Tongue (tissue), 1 donor: ENCODE measurements at regions not wholly inside any gene's neighbourhood (a gene's known extent, or its start where the extent isn't known, plus 50 kb on each side); places are given as distances from the start of the nearest gene placed in this dataset.

Experiments
- DNase-seq: peaks from one replicate; pipeline ENCODE4 v3.0.0-alpha.2; 2015

DNA sequence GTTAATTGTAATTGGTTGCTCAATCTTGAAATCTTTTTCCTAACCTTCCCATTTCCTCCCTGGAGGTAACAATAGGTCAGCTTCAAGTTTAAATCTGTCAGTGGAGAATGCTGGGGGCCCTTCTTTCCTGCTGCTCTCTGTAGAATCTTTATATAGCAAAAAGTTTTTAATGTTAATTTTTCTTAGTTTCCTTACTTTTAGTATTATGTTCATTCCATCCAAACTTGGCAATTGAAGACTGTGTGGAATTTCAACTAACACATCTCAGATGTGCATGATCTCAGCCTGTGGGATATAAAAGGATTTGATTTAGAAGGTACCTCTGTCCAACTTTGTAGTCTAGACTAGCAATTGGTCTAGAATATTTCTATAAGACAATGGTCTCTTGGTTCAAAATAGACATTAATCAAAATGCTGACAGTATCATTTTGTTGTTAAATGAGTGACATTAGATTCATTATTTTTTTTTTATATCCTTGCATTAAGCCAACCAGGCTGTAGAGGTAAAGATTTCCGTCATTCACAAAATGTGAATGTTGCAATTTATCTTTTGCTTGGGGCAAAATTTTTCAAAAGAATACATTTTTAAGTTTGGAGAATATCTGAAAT lies 100.4 kb upstream of the SEMA3A start:
- peak; percentile 55 for DNase-seq

GRCh38 chr7:84294391-84294790 lies 99.8 kb upstream of the SEMA3A start:
- DNase-seq, result no peak

DNA sequence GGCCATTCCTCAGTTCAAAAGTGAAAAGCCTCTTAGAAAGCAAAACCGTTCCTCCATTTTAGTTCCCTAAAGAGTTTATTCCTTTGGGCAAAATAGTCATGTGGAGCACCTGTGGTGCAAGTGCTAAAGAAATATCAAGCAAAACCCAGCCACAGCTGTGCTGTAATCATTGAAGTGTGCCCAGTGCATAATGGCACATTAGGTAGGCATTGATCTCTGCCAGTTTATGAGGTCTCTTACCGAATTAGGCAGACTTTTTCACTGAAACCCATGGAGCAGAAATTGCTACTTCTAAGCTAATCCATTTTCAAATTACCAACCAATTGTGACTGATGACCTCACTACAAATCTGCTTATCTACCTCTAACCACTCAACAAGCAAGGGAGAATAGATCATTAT lies 97.2 kb upstream of the SEMA3A start:
- DNase-seq, result no peak

DNA sequence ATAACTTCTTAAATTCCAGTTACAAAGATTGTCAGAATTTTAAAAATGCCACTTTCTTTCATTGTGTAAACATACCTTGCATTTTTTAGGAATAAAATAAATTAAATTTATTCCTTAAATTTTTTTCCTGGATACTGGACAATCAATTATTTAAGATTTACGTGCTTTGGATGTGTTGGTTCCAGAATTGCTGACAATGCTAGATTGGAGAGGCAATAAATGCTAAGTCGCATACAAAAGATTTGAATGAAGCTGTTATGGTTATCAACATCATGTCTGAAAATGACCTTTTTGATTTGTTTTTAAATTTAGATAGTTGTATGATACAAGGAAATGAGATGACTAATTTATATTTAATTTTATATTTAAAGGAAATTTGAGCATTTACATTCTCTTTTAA lies 89.2 kb upstream of the SEMA3A start:
- no peak for DNase-seq

GRCh38 chr7:84281518-84281917 lies 86.9 kb upstream of the SEMA3A start:
- no peak for DNase-seq

DNA sequence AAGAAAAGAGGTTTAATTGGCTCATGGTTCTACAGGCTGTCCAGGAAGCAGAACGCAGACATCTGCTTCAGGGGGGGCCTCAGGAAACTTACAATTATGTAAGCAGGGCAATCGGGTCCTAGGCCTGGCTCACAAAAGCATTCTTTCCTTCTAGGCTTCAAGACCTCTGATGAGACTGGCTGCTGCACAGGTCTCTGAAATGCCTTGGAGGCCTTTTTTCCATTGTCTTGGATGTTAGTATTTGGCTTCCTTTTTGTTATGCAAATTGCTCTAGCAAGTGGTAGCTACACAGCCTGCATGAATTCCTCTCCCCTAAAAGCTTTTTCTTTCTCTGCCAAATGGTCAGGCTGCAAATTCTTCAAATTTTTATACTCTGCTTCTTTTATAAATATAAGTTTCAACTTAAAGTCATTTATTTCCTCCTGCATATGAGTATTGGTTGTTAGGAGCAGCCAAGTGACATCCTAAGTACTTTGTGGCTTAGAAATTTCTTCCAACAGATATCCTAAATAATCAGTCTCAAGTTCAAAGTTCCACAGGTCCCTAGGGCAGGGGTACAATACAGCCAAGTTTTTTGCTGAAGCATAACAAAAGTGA lies 83.1 kb upstream of the SEMA3A start:
- DNase-seq, result no peak

DNA sequence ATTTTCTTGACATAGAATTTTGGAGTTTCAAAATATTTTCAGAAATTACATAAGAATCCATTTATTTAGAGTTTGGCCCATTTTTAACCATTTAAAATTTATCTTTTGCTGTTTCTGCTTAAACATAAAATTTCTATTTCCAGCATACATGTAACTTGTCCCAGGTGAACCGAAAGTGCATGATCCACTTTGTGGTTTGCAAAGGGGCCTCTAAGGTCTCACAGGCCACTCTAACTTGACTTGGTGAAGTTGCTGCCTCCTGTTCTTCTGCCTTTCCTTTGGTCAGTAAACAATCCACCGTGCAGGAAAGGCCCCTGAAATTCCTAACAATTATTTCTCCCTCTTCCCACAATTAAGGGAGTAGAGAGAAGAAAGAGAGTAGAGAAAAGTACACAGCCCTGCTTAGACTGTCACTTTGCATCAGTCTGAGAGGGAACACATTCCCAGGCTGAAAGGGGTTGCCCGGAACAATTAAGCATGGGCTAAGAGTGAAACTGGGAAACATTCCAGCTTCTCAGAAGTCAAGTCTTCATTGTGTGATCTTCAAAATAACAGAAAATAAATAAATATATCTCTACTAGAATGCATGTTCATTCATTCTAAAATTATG lies 79.5 kb upstream of the SEMA3A start:
- peak; percentile 22 for DNase-seq

GRCh38 chr7:84271543-84271942 lies 77.0 kb upstream of the SEMA3A start:
- peak; percentile 15 for DNase-seq

DNA sequence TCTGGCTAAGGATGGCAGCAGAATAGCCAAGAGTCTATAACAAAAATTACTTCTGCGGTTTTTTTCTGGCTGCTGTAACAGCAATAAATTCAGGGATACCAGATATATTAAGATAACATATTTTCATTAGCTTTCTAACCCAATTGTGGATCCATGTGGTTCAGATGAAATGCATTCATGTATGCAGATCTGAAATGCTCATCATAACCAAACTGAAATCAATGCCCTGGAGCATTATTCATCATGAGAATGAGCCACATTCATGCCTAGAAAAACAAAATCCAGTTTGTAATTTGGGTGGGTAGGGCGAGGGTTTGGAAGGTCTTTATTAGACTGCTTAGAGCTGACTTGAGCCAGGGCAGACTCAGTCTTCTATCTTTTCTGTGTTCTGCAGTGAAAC lies 69.8 kb upstream of the SEMA3A start:
- no peak for DNase-seq

GRCh38 chr7:84263106-84263505 lies 68.5 kb upstream of the SEMA3A start:
- no peak for DNase-seq

- no peak for DNase-seq
Measured at GRCh38 chr7:84261509-84261908, 66.9 kb upstream of the SEMA3A start.

- DNase-seq, result no peak
Measured at GRCh38 chr7:84258628-84259027, 64.0 kb upstream of the SEMA3A start.

GRCh38 chr7:84256571-84256971 lies 62.0 kb upstream of the SEMA3A start:
- peak; percentile 16 for DNase-seq

GRCh38 chr7:84251277-84251781 lies 56.7 kb upstream of the SEMA3A start:
- DNase-seq, result peak; percentile 36

DNA sequence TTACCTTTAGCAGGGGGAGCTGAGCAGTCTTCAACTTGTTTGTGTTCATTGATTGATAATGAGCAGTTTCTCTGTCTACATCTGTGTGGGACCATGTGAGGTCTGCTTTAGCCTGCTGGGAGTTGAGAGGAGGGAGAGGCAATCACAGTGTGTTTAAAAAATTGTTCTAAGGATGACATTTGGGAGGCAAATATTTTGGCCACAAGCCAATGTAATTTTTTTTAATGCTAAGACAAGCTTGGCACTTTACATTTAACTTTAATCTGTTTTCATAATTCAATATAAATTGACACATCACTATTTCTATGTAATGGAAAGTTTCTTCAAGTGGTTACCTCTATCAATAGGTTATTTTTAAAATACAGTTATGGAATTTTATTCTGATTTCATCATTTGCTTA lies 55.9 kb upstream of the SEMA3A start:
- no peak for DNase-seq

GRCh38 chr7:84249656-84250055 lies 55.1 kb upstream of the SEMA3A start:
- no peak for DNase-seq

GRCh38 chr7:84248843-84249242 lies 54.3 kb upstream of the SEMA3A start:
- DNase-seq, result no peak

DNA sequence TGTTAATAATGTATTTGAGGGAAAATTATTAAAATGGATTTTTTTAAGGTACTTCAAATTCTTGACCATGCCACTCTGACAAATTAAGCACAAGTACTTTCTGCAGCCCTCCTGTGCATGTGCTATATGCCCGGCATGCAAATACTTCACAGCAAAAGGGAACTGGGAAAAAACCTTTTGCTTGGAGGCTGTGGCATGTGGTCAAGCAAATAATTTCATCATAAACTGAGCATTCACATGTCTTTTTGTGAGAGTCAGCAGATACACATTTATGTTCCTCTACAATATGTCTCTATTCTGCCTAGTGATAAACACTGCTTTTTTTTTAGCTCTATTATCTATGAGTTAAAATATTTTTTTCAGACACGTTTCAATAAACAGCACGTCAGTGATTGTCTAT lies 53.7 kb upstream of the SEMA3A start:
- DNase-seq, result no peak

DNA sequence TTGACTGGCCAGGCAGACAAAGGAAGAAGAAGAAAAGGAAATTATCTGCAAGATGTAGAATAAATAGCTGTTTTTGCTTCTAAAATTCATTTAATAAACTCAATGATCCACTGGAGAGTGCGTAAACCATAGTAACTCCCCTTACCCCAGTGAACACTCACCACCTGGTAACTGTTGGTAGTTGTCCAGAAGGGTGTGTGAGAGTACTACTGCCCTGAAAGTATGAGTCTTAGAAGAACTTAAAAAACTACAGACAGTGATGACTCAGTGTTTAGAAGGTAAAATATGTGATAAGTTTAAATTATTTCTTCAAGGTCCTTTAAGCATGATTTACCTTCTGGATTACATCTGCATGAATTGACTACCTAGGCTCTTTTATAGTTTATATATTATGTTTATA lies 53.0 kb upstream of the SEMA3A start:
- no peak for DNase-seq

DNA sequence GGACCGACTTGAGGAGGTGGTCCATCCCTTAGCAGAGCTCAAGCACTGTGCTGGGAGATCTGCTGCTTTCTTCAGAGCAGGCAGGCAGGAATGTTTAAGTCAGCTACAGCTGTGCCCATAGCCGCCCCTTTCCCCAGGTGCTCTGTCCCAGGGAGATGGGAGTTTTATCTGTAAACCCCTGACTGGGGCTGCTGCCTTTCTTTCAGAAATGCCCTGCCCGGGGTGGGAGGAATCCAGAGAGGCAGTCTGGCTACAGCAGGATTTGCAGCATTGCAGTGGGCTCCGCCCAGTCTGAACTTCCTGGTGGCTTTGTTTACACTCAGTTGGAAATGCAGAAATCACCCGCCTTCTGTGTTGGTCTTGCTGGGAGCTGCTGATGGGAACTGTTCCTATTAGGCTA lies 51.2 kb upstream of the SEMA3A start:
- no peak for DNase-seq
